ENCODE measurements at regions not wholly inside any gene's neighbourhood (a gene's known extent, or its start where the extent isn't known, plus 50 kb on each side); places are given as distances from the start of the nearest gene placed in this dataset.

- TF ChIP-seq CTCF (IDR thresholded peaks at IDR 0.05), result no peak
- Histone ChIP-seq H3K36me3 (no peaks in the 10 kb centered on the region), H3K4me3 (no peak overlapping the region), H3K27ac (no peak overlapping the region), H3K27me3 (no peaks in the 10 kb centered on the region), H3K4me1 (peaks cover 10% of the 10 kb centered on the region), H3K9me3 (no peaks in the 10 kb centered on the region)
- intact Hi-C loops (cut with DNase I), result no loop called here
- ATAC-seq (no peak), DNase-seq (no peak)
Observed at GRCh38 chr1:228984107-228984506, 248.8 kb downstream of the RHOU start.

DNA sequence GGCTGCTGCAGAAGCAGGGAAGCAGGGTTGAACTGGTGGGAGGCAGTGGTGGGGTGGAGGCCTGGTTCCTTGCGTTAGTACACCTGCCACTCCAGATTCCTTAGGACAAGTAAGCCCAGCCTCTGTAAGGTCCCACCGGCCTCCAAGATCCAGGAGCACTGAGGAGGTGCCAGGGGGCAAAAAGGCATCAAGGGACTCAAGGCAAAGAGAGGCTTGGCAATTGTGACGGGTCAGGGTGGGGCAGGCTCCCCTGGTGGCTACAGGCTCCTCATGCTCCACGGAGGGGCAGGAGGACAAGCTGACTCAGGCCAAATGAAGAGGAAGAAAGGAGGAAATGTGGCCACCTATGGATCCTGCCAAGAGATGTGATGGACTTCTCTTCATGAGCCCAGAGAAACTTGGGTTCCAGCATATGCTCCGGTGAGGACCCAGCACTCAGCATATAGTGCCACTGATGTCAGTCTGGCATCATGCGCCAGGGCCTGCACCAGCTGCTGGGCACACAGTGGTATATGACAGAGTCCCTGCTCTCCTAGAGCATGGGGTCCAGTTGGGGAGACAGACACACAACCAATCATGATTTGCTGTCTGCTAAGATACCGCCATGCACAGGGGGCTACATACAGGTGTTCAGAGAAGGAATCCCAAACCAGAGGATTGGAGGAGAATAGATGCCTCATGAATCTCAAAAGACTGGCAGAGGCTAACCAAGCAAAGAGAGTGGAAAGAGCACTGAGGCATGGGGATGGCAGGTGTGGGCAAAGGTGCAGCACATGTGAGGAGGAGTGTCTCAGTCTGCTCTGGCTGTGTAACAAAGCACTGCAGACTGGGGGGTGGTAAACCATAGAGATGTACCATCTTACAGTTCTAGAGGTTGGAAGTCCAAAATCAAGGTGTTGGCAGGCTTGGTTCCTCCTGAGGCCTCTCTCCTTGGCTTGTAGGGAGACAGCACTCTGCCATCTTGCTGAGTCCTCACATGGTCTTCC lies 249.7 kb downstream of the RHOU start:
- Histone ChIP-seq H3K9me3 (no peaks in the 10 kb centered on the region), H3K36me3 (no peaks in the 10 kb centered on the region), H3K27ac (no peak overlapping the region), H3K4me1 (peaks cover 16% of the 10 kb centered on the region), H3K27me3 (no peaks in the 10 kb centered on the region), H3K4me3 (no peak overlapping the region)
- no peak for TF ChIP-seq CTCF (IDR thresholded peaks at IDR 0.05)
- DNase-seq, result no peak
- no peak for ATAC-seq
- intact Hi-C loops (cut with DNase I), result no loop called here

- no peak for DNase-seq
- Histone ChIP-seq H3K9me3 (no peaks in the 10 kb centered on the region), H3K36me3 (no peaks in the 10 kb centered on the region), H3K27ac (no peak overlapping the region), H3K4me1 (peaks cover 21% of the 10 kb centered on the region), H3K27me3 (no peaks in the 10 kb centered on the region), H3K4me3 (no peak overlapping the region)
- intact Hi-C loops (cut with DNase I), result no loop called here
- ATAC-seq, result no peak
- no peak for TF ChIP-seq CTCF (IDR thresholded peaks at IDR 0.05)
Observed at GRCh38 chr1:228985661-228986060, 250.4 kb downstream of the RHOU start.

GRCh38 chr1:228986093-228986904 lies 251.0 kb downstream of the RHOU start:
- Histone ChIP-seq H3K4me1 (peaks cover 26% of the 10 kb centered on the region), H3K36me3 (no peaks in the 10 kb centered on the region), H3K4me3 (no peak overlapping the region), H3K27ac (no peak overlapping the region), H3K27me3 (no peaks in the 10 kb centered on the region), H3K9me3 (no peaks in the 10 kb centered on the region)
- intact Hi-C loops (cut with DNase I), result no loop called here
- peak; percentile 11 for ATAC-seq
- no peak for DNase-seq
- no peak for TF ChIP-seq CTCF (IDR thresholded peaks at IDR 0.05)

DNA sequence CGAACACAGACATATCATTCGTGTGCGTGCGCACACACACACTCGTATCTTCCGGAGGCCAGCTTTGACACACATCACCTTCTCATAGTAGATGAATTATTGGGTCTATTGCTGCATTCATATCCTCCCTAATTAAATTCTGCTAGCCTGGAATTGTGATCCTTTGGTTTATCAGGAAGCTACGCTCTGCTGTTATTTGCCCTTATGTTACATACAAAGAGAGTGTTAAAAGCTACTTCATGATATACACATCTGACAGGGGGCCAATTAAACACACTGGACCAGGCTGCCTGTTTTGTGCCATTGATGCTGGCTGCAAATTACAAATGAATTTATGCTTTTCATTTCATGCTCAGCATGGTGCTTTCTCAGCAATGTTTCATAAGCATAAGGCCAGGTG lies 252.0 kb downstream of the RHOU start:
- Histone ChIP-seq H3K27me3 (no peaks in the 10 kb centered on the region), H3K27ac (no peak overlapping the region), H3K4me1 (peaks cover 26% of the 10 kb centered on the region), H3K4me3 (no peak overlapping the region), H3K9me3 (no peaks in the 10 kb centered on the region), H3K36me3 (no peaks in the 10 kb centered on the region)
- intact Hi-C loops (cut with DNase I), result no loop called here
- TF ChIP-seq CTCF (IDR thresholded peaks at IDR 0.05), result no peak
- ATAC-seq, result no peak
- DNase-seq, result no peak

Measured in upper lobe of right lung (tissue), 1 donor.